ENCODE measurements at regions not wholly inside any gene's neighbourhood (a gene's known extent, or its start where the extent isn't known, plus 50 kb on each side); places are given as distances from the start of the nearest gene placed in this dataset.
"Not testable (repeated sequence)": the region's sequence is repeated elsewhere in the genome, so short reads cannot be mapped to it uniquely, and the experiment has no call there.

- intact Hi-C loops (cut with micrococcal nuclease): loop anchor here (5.0 to 10.0 kb wide), 5 partner anchors 61 to 1431 kb away; partner anchors contain the start of gene SATB2
Observed at GRCh38 chr2:198311020-198311419, 506.6 kb downstream of the PLCL1 start.

GRCh38 chr2:198309673-198310280 lies 505.4 kb downstream of the PLCL1 start:
- intact Hi-C loops (cut with micrococcal nuclease): loop anchor here (5.0 to 10.0 kb wide), 5 partner anchors 63 to 1433 kb away; partner anchors contain the start of gene SATB2

DNA sequence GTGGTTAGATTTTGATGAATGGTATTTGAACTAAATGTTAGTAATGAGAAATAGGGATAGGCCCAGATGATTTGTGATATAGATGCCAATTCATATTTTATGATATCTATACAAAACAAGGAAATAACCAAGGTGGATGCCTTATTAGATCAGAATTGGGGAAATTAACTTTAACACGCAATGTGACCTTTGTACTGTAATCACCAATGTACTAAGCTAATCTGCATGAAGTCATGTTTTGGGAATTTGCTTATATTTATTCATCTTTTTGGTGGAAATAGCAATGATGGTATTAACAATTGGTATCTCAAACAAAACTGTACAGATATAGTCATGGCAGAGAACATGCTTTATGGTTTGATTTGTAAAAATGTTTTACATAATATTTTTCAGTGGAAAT lies 504.7 kb downstream of the PLCL1 start:
- intact Hi-C loops (cut with micrococcal nuclease): no loop called here

- intact Hi-C loops (cut with micrococcal nuclease): no loop called here
Observed at GRCh38 chr2:198308368-198308767, 504.0 kb downstream of the PLCL1 start.

GRCh38 chr2:198307093-198307492 lies 502.7 kb downstream of the PLCL1 start:
- intact Hi-C loops (cut with micrococcal nuclease): no loop called here

GRCh38 chr2:198304859-198305258 lies 500.5 kb downstream of the PLCL1 start:
- intact Hi-C loops (cut with micrococcal nuclease): no loop called here

- intact Hi-C loops (cut with micrococcal nuclease): loop anchor here (2.0 kb wide), 1 partner anchor 171 kb away; no protein-coding TSS in a partner anchor
Observed at GRCh38 chr2:198297350-198297749, 493.0 kb downstream of the PLCL1 start.

GRCh38 chr2:198296665-198297308 lies 492.4 kb downstream of the PLCL1 start:
- intact Hi-C loops (cut with micrococcal nuclease): loop anchor here (1.0 to 2.0 kb wide), 3 partner anchors 170 to 589 kb away; partner anchors contain the start of gene PLCL1

- intact Hi-C loops (cut with micrococcal nuclease): no loop called here
Observed at GRCh38 chr2:198293281-198293680, 488.9 kb downstream of the PLCL1 start.

DNA sequence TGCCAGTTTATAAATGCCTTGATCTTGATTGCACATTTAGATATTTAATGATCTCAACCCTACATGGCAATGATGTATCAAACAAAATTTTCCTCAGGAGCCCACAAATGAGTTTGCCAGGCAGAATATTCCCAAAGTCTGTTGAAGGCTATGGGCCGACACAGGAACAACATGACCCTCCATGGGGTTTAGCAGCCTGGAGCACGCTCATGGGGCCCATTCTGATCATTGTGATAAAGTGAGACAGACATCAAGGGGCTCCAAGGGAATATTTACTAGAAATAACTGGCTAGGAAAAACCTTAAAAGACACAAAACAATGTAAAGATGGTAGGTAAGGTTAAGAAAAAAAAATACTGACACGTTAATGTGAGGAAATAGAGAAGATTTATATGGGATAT lies 485.4 kb downstream of the PLCL1 start:
- intact Hi-C loops (cut with micrococcal nuclease): no loop called here

GRCh38 chr2:198287706-198288105 lies 483.3 kb downstream of the PLCL1 start:
- intact Hi-C loops (cut with micrococcal nuclease): no loop called here

- intact Hi-C loops (cut with micrococcal nuclease): no loop called here
Observed at GRCh38 chr2:198285216-198285615, 480.8 kb downstream of the PLCL1 start.

- intact Hi-C loops (cut with micrococcal nuclease): no loop called here
Observed at GRCh38 chr2:198283146-198283545, 478.8 kb downstream of the PLCL1 start.

- intact Hi-C loops (cut with micrococcal nuclease): no loop called here
Observed at GRCh38 chr2:198282061-198282460, 477.7 kb downstream of the PLCL1 start.

- intact Hi-C loops (cut with micrococcal nuclease): no loop called here
Observed at GRCh38 chr2:198280145-198280544, 475.8 kb downstream of the PLCL1 start.

- intact Hi-C loops (cut with micrococcal nuclease): no loop called here
Observed at GRCh38 chr2:198279026-198279425, 474.6 kb downstream of the PLCL1 start.

- intact Hi-C loops (cut with micrococcal nuclease): no loop called here
Observed at GRCh38 chr2:198277181-198277580, 472.8 kb downstream of the PLCL1 start.

GRCh38 chr2:198273660-198274059 lies 469.3 kb downstream of the PLCL1 start:
- intact Hi-C loops (cut with micrococcal nuclease): loop anchor here (2.0 kb wide), 1 partner anchor 17 kb away; no protein-coding TSS in a partner anchor

DNA sequence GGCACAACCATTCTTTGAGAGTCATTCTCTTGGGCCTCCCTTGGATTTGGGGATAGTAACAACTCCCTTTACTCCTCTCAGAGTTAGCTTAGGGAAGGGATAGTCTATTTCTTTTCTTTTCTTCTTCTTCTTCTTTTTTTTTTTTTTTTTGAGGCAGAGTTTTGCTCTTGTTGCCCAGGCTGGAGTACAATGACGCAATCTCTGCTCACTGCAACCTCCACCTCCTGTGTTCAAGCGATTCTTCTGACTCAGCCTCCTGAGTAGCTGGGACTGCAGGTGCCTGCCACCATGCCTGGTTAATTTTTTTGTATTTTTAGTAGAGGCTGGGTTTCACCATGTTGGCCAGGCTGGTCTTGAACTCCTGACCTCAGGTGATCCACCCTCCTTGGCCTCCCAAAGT lies 465.8 kb downstream of the PLCL1 start:
- intact Hi-C loops (cut with micrococcal nuclease): not testable (repeated sequence)

DNA sequence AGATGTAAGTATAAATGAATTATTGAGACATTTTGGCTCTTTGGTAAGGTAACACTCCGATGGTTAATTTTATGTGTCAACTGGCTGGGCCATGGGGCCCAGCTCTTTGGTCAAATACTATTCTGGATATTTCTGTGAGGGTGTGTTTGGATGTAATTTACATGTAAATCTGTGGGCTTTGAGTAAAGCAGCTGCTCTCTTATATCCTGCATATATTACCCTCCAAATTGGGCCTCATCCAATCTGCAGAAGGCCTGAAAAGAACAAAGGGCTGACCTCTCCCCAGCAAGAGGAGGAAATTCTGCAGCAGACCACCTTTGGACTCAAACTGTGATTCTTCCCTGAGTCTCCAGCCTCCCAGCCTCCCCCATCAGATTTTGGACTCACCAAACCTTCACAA lies 464.1 kb downstream of the PLCL1 start:
- intact Hi-C loops (cut with micrococcal nuclease): no loop called here

- intact Hi-C loops (cut with micrococcal nuclease): no loop called here
Observed at GRCh38 chr2:198259496-198259895, 455.1 kb downstream of the PLCL1 start.

- intact Hi-C loops (cut with micrococcal nuclease): no loop called here
Observed at GRCh38 chr2:198254536-198255090, 450.2 kb downstream of the PLCL1 start.

- intact Hi-C loops (cut with micrococcal nuclease): no loop called here
Observed at GRCh38 chr2:198253995-198254394, 449.6 kb downstream of the PLCL1 start.

Measured in T-helper 2 cell treated with Interferon-gamma antibody and Interleukin-4, amounts not matched to agents 100 ng/mL and 5 ng/mL, for 36 hours (primary cell).